ENCODE measurements at regions not wholly inside any gene's neighbourhood (a gene's known extent, or its start where the extent isn't known, plus 50 kb on each side); places are given as distances from the start of the nearest gene placed in this dataset.

- TF ChIP-seq POLR2A (IDR thresholded peaks at IDR 0.05) = no peak
- no peak for TF ChIP-seq CTCF (IDR thresholded peaks at IDR 0.05)
- no peak for TF ChIP-seq EP300 (IDR thresholded peaks at IDR 0.05)
These were observed 1064.9 kb upstream of the TENM4 start for GRCh38 chr11:80505771-80506170.
